GM21423 (cell line): ENCODE measurements at regions not wholly inside any gene's neighbourhood (a gene's known extent, or its start where the extent isn't known, plus 50 kb on each side); places are given as distances from the start of the nearest gene placed in this dataset.

Source experiments
- ATAC-seq: cut with Tn5 transposase; IDR thresholded peaks from one replicate; pipeline ENCODE4 v1.9.1; 2021; ENCODE audit warnings: mild to moderate bottlenecking, moderate library complexity; ENCODE audit not compliant: unreplicated experiment

- no peak for ATAC-seq
These were observed 961.9 kb downstream of the DIAPH3 start for GRCh38 chr13:59201841-59202240.

GRCh38 chr13:59203855-59204254 is 959.9 kb downstream of the DIAPH3 start:
- ATAC-seq: no peak

GRCh38 chr13:59205501-59205900 is 958.2 kb downstream of the DIAPH3 start:
- ATAC-seq: no peak

GRCh38 chr13:59208405-59209195 is 955.1 kb downstream of the DIAPH3 start:
- ATAC-seq: no peak

GRCh38 chr13:59210543-59210942 is 953.2 kb downstream of the DIAPH3 start:
- ATAC-seq: no peak

DNA sequence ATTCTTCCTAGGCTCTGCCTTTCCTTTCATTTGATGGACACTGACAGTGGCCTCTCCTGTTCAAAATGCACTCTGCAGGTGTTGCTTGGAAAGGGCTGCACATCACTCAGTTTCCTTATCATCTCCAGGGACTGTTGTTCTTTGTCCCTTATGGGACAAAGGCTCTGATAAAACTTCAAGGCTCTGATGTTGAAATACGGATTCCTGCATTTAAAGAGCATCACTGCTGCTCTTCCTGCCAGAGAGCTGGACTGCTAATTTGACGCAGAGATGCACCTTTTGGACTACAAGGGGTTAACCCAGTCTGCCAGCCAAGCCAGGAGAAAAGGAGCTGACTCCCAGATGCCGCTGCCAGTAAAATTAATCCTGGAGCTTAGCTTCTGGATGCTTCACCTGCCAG is 952.1 kb downstream of the DIAPH3 start:
- no peak for ATAC-seq

- ATAC-seq: no peak
These were observed 934.3 kb downstream of the DIAPH3 start for GRCh38 chr13:59229401-59229800.

- no peak for ATAC-seq
These were observed 933.9 kb downstream of the DIAPH3 start for GRCh38 chr13:59229861-59230260.

DNA sequence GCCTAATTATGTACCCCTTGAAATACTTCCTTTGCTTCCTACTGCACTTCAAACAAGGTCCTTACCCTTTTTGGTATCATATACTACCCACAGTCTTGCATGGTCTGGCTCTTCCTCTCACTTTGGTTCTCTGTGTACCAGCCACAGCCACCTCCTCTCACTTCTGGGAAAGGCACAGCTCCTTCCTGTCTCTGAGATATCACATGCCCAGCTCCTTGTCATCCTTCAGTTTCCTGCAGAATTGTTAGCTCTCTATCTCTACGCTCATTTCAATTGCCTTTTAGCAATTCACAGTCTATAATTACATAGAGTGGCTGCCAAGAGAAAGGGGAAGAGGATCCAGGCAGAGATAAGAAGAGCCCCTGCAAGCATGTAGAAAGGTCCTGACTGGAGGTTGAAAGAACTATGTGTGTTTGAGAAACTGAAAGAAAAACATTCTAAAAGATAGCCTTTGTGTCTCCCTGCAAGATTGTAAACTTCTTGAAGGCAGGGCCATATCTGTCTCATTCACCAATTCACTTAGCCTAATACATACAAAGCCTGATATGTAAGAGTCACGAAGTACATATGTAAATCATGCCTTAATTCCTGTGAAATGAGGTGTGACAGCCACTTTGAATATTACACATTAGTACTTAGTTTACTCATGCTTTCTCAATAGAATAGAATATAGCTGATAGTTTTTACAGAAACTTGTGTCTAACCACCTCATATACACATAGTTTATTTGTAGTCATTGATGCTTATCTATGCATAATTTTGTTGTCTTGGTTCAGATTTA is 933.1 kb downstream of the DIAPH3 start:
- no peak for ATAC-seq

DNA sequence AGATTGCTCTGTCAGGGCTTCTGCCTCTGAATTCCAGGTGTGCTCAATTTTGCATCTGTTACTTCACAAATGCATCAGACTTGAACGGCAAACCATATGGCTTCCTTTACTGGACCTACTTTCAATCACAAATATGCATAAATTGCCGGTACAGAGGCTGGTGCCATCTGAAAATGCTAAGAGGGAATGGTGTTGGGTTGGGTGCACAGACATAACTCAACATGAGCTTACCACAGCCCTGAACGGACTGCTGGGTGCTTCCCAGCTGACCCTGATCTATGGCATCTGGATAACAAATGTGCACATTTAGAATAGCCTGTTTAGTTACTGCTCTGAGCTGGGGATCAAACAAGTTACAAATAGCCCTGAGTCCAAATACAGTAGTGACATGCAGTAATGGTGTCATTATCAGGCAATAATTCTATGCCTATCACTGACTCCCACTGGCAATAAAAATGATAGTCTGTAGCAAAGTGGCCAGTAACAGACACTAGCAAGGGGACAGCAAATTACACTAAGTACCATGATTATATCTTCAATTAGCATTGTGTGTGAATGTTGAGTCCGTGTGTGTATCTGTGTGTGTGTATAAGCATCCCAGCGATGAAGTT is 927.3 kb downstream of the DIAPH3 start:
- ATAC-seq: no peak

- no peak for ATAC-seq
These were observed 926.8 kb downstream of the DIAPH3 start for GRCh38 chr13:59236944-59237343.

- ATAC-seq: no peak
These were observed 916.6 kb downstream of the DIAPH3 start for GRCh38 chr13:59247171-59247570.

GRCh38 chr13:59250336-59251189 is 913.2 kb downstream of the DIAPH3 start:
- ATAC-seq: no peak

- no peak for ATAC-seq
These were observed 904.3 kb downstream of the DIAPH3 start for GRCh38 chr13:59259165-59260000.

GRCh38 chr13:59261928-59262488 is 901.7 kb downstream of the DIAPH3 start:
- ATAC-seq: no peak

DNA sequence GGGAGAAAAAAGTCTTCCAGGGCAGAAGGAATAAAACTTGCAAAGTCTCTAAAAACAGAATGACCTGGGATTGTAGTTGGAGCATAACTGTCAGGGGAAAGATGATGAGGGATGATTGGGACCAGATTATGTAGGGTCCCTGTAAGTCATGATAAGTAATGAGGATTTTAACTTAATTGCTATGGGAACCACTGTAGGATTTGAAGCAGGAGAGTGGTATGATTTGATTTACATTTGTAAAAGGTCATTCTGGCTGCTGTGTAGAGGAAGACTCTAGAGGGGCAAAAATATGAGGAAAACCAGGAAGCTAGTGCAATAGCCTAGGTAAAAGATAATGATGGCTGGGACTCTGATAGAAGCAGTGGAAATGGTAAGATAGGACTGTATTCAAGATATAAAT is 900.2 kb downstream of the DIAPH3 start:
- ATAC-seq: no peak

DNA sequence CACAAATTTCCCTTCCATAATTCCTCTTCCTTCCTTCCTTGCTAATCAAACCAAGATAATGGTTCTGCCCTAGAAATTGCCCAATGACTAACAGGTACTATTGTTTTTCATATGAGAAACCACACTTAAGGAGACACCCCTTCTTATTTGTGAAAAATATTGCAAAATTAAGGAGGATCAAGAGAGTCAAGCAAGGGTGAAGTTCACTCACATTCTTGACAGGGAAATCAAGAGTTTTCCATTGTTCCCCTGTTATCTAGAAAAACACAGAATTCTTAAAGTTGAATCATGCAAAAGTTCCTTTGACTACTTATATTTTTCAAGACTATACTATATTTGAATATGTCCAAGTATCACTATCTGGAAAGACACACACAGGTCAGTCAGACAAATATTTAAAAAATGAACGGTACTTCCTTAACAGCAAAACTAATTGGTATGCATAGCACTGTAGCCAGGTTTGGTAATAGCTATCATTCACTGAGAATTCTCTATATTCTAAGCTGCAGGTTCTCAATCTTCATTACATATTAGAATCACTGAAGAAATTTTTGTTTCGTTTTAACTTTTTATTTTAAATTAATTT is 897.2 kb downstream of the DIAPH3 start:
- ATAC-seq: no peak

- no peak for ATAC-seq
These were observed 894.3 kb downstream of the DIAPH3 start for GRCh38 chr13:59269476-59269875.

- ATAC-seq: no peak
These were observed 893.4 kb downstream of the DIAPH3 start for GRCh38 chr13:59270327-59270726.
